IMR-90 (cell line): ENCODE measurements at regions not wholly inside any gene's neighbourhood (a gene's known extent, or its start where the extent isn't known, plus 50 kb on each side); places are given as distances from the start of the nearest gene placed in this dataset.

Experiments used
- ATAC-seq: fragments of 200-7000 bp; cut with Tn5 transposase; 2 replicates; pipeline ENCODE4 v1.9.1; 2020; ENCODE audit warnings: low read depth, mild to moderate bottlenecking, moderate library complexity
- BruUV-seq: library from RNA; stranded (reverse); fragments of 400-500 nt; replicated peaks from 2 replicates; lab custom pipeline; 2021; lab: Mats Ljungman, UMichigan
- CTCF ChIA-PET: fragments of 300-600 bp; formaldehyde crosslinking; extraction: SDS; loops from one replicate; lab custom pipeline; 2021; ENCODE audit warnings: antibody characterized with exemption; lab: Yijun Ruan, JAX
- POLR2A ChIA-PET: fragments of 300-600 bp; sonication (Branson Sonifier 250); formaldehyde crosslinking; loops from one replicate; lab custom pipeline; 2022; ENCODE audit warnings: antibody characterized with exemption; ENCODE audit not compliant: unreplicated experiment; lab: Charles Lee
- DNase-seq: peaks from one replicate; pipeline ENCODE4 v3.0.0; 2013
- H2AFZ ChIP-seq: replicated peaks from 2 replicates; pipeline ENCODE3; 2013; ENCODE audit warnings: low read length, mild to moderate bottlenecking; ENCODE audit not compliant: poor library complexity
- H2AK5ac ChIP-seq: 2 replicates; pipeline ENCODE4 v1.6.1; 2013; ENCODE audit warnings: low read depth, low read length, inconsistent platforms
- H2AK9ac ChIP-seq: replicated peaks from 2 replicates; pipeline ENCODE3; 2013; ENCODE audit warnings: mild to moderate bottlenecking, low read depth, low read length, moderate library complexity; ENCODE audit not compliant: poor library complexity
- H2BK120ac ChIP-seq: 2 replicates; pipeline ENCODE4 v1.6.1; 2013; ENCODE audit warnings: low read depth, low read length, inconsistent platforms
- H2BK15ac ChIP-seq: 3 replicates; pipeline ENCODE4 v1.6.1; 2013; ENCODE audit warnings: low read depth, low read length, inconsistent platforms
- H2BK20ac ChIP-seq: 2 replicates; pipeline ENCODE4 v1.6.1; 2013; ENCODE audit warnings: low read depth, mild to moderate bottlenecking, inconsistent platforms, low read length, moderate library complexity
- H2BK5ac ChIP-seq: 2 replicates; pipeline ENCODE4 v1.6.1; 2013; ENCODE audit warnings: mild to moderate bottlenecking, low read depth, low read length, inconsistent platforms; ENCODE audit not compliant: poor library complexity, severe bottlenecking
- H3K14ac ChIP-seq: replicated peaks from 2 replicates; pipeline ENCODE4 v1.6.1; 2013; ENCODE audit warnings: low read depth, low read length, inconsistent platforms
- H3K18ac ChIP-seq: 2 replicates; pipeline ENCODE4 v1.6.1; 2013; ENCODE audit warnings: low read depth, low read length, control low read depth
- H3K23ac ChIP-seq: 2 replicates; pipeline ENCODE4 v1.6.1; 2013; ENCODE audit warnings: low read depth, low read length, inconsistent platforms
- H3K27ac ChIP-seq: 2 replicates; pipeline ENCODE4 v1.5.1; 2013; ENCODE audit warnings: mild to moderate bottlenecking, control low read depth, low read length; ENCODE audit not compliant: insufficient read depth
- H3K27me3 ChIP-seq: 2 replicates; pipeline ENCODE4 v1.6.1; 2013; ENCODE audit warnings: low read length; ENCODE audit not compliant: control insufficient read depth, insufficient read depth
- H3K36me3 ChIP-seq: 2 replicates; pipeline ENCODE4 v1.6.1; 2013; ENCODE audit warnings: low read length, mixed read lengths; ENCODE audit not compliant: control insufficient read depth, insufficient read depth
- H3K4ac ChIP-seq: 2 replicates; pipeline ENCODE4 v1.6.1; 2013; ENCODE audit warnings: low read depth, low read length, inconsistent platforms
- H3K4me1 ChIP-seq: 2 replicates; pipeline ENCODE4 v1.6.1; 2013; ENCODE audit warnings: low read length, mixed read lengths; ENCODE audit not compliant: control insufficient read depth, insufficient read depth
- H3K4me2 ChIP-seq: 2 replicates; pipeline ENCODE4 v1.6.1; 2013; ENCODE audit warnings: low read depth, mild to moderate bottlenecking, control low read depth, low read length, moderate library complexity
- H3K4me3 ChIP-seq: 2 replicates; pipeline ENCODE4 v1.5.1; 2013; ENCODE audit warnings: low read depth, mild to moderate bottlenecking, control low read depth, low read length, moderate library complexity; ENCODE audit not compliant: insufficient read depth
- H3K56ac ChIP-seq: 2 replicates; pipeline ENCODE4 v1.6.1; 2013; ENCODE audit warnings: low read length, inconsistent platforms; ENCODE audit not compliant: insufficient read depth; ENCODE audit errors: extremely low read depth
- H3K79me1 ChIP-seq, 2 experiments: 2 replicates each; pipeline ENCODE4 v1.6.1; 2013; ENCODE audit warnings: low read length in 2 of 2, inconsistent platforms in 1 of 2, low read depth in 1 of 2
- H3K9ac ChIP-seq: 2 replicates; pipeline ENCODE4 v1.6.1; 2013; ENCODE audit warnings: low read depth, low read length, control low read depth
- H3K9me1 ChIP-seq: 2 replicates; pipeline ENCODE4 v1.6.1; 2013; ENCODE audit warnings: low read length, inconsistent platforms; ENCODE audit not compliant: insufficient read depth
- H3K9me3 ChIP-seq: 2 replicates; pipeline ENCODE4 v1.6.1; 2013; ENCODE audit warnings: low read length; ENCODE audit not compliant: control insufficient read depth, insufficient read depth
- H4K20me1 ChIP-seq: 2 replicates; pipeline ENCODE4 v1.6.1; 2013; ENCODE audit warnings: low read length, inconsistent platforms; ENCODE audit not compliant: insufficient read depth
- H4K5ac ChIP-seq: 2 replicates; pipeline ENCODE4 v1.6.1; 2013; ENCODE audit warnings: mild to moderate bottlenecking, low read depth, low read length, control low read depth
- H4K8ac ChIP-seq, 2 experiments: 2 replicates each; pipeline ENCODE4 v1.6.1; 2013; ENCODE audit warnings: low read depth in 2 of 2, low read length in 2 of 2, control low read depth in 1 of 2, inconsistent platforms in 1 of 2
- H4K91ac ChIP-seq: 2 replicates; pipeline ENCODE4 v1.6.1; 2013; ENCODE audit warnings: low read depth, low read length, inconsistent platforms; ENCODE audit not compliant: insufficient read depth
- BHLHE40 ChIP-seq: fragments of 150-350 bp; IDR thresholded peaks from 2 replicates; pipeline ENCODE4 v1.6.1; 2016; ENCODE audit warnings: mild to moderate bottlenecking, low read depth, low read length
- CEBPB ChIP-seq: IDR thresholded peaks from 2 replicates; pipeline ENCODE4 v1.6.1; 2012; ENCODE audit warnings: low read depth, low read length, improper control_type of control experiment
- CHD1 ChIP-seq: IDR thresholded peaks from 2 replicates; pipeline ENCODE4 v1.6.1; 2012; ENCODE audit warnings: low read depth, low read length, improper control_type of control experiment
- ELK1 ChIP-seq: fragments of 150-350 bp; IDR thresholded peaks from 2 replicates; pipeline ENCODE4 v1.6.1; 2016; ENCODE audit warnings: low read depth, mild to moderate bottlenecking, low read length, moderate library complexity, borderline replicate concordance
- FOS ChIP-seq: fragments of 150-350 bp; IDR thresholded peaks from 2 replicates; pipeline ENCODE4 v1.6.1; 2016; ENCODE audit warnings: low read depth, low read length
- MAFK ChIP-seq: IDR thresholded peaks from 2 replicates; pipeline ENCODE4 v1.6.1; 2012; ENCODE audit warnings: low read depth, low read length, improper control_type of control experiment
- MAZ ChIP-seq: IDR thresholded peaks from 2 replicates; pipeline ENCODE4 v1.6.1; 2012; ENCODE audit warnings: low read depth, mild to moderate bottlenecking, low read length, improper control_type of control experiment, moderate library complexity, borderline replicate concordance
- MXI1 ChIP-seq: IDR thresholded peaks from 2 replicates; pipeline ENCODE4 v1.6.1; 2012; ENCODE audit warnings: low read depth, mild to moderate bottlenecking, low read length, moderate library complexity, borderline replicate concordance
- NFE2L2 ChIP-seq: fragments of 150-350 bp; IDR thresholded peaks from 2 replicates; pipeline ENCODE4 v1.6.1; 2016; ENCODE audit warnings: low read depth, mild to moderate bottlenecking, low read length
- POLR2A ChIP-seq: IDR thresholded peaks from 2 replicates; pipeline ENCODE4 v1.6.1; 2012; ENCODE audit warnings: mild to moderate bottlenecking, low read depth, low read length
- RAD21 ChIP-seq: IDR thresholded peaks from 2 replicates; pipeline ENCODE4 v1.6.1; 2012; ENCODE audit warnings: low read length, improper control_type of control experiment
- RCOR1 ChIP-seq: IDR thresholded peaks from 2 replicates; pipeline ENCODE4 v1.6.1; 2012; ENCODE audit warnings: mild to moderate bottlenecking, low read length, improper control_type of control experiment; ENCODE audit not compliant: insufficient replicate concordance
- RFX5 ChIP-seq: IDR thresholded peaks from 2 replicates; pipeline ENCODE4 v1.8.0; 2012; ENCODE audit warnings: low read depth, mild to moderate bottlenecking, low read length, moderate library complexity
- SMC3 ChIP-seq: fragments of 150-350 bp; IDR thresholded peaks from 2 replicates; pipeline ENCODE4 v1.6.1; 2016; ENCODE audit warnings: low read depth, mild to moderate bottlenecking, antibody characterized with exemption, low read length, moderate library complexity
- USF2 ChIP-seq: fragments of 150-350 bp; IDR thresholded peaks from 2 replicates; pipeline ENCODE4 v1.6.1; 2017; ENCODE audit warnings: mild to moderate bottlenecking, antibody characterized with exemption, low read length, low read depth
- WGBS, 2 experiments: methylation state at CpG; one replicate each; pipeline versions ENCODE4 v1.1.5 to v1.1.7; 2013; ENCODE audit warnings: missing lambda C conversion rate in 2 of 2; ENCODE audit not compliant: insufficient read length in 1 of 2; ENCODE audit errors: extremely low coverage in 2 of 2; 5-methylcytosine and 5-hydroxymethylcytosine counted together
- dilution Hi-C: fragments of 300-500 bp; cut with HindIII; formaldehyde crosslinking; loops from one replicate; pipeline ENCODE4 v1.14.3; 2018; ENCODE audit warnings: low sequenced_read_pairs; ENCODE audit not compliant: unreplicated experiment
- in situ Hi-C: fragments of 300-500 bp; cut with MboI; formaldehyde crosslinking; loops from 3 replicates; pipeline ENCODE4 v1.14.3; 2019; ENCODE audit warnings: low sequenced_read_pairs, inconsistent platforms, mixed read lengths
- intact Hi-C: fragments of 100-400 bp; cut with micrococcal nuclease; formaldehyde crosslinking; loops from 2 replicates; pipeline ENCODE4 v1.10.0; 2022
- TF ChIP-seq, protein P1 (sequence below): conservative IDR thresholded peaks from 2 replicates; pipeline ENCODE4 v1.5.1; 2012; ENCODE audit warnings: mild to moderate bottlenecking, low read depth, low read length, improper control_type of control experiment

- no peak overlapping the region for H2BK5ac ChIP-seq
- H2AK5ac ChIP-seq = no peak overlapping the region
- H2BK15ac ChIP-seq = no peak overlapping the region
- TF ChIP-seq MXI1 (no peak), POLR2A (no peak), FOS (no peak), RFX5 (no peak), CEBPB (no peak), MAZ (no peak), ELK1 (no peak), SMC3 (no peak), BHLHE40 (no peak), USF2 (no peak), RAD21 (no peak), NFE2L2 (no peak), CHD1 (no peak), MAFK (no peak), RCOR1 (no peak)
- TF ChIP-seq, protein P1, sequence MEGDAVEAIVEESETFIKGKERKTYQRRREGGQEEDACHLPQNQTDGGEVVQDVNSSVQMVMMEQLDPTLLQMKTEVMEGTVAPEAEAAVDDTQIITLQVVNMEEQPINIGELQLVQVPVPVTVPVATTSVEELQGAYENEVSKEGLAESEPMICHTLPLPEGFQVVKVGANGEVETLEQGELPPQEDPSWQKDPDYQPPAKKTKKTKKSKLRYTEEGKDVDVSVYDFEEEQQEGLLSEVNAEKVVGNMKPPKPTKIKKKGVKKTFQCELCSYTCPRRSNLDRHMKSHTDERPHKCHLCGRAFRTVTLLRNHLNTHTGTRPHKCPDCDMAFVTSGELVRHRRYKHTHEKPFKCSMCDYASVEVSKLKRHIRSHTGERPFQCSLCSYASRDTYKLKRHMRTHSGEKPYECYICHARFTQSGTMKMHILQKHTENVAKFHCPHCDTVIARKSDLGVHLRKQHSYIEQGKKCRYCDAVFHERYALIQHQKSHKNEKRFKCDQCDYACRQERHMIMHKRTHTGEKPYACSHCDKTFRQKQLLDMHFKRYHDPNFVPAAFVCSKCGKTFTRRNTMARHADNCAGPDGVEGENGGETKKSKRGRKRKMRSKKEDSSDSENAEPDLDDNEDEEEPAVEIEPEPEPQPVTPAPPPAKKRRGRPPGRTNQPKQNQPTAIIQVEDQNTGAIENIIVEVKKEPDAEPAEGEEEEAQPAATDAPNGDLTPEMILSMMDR = no peak
- H3K27ac ChIP-seq = no peak overlapping the region
- no peak overlapping the region for H3K4me3 ChIP-seq
- H4K8ac ChIP-seq = no peak overlapping the region
- H3K9ac ChIP-seq = no peak overlapping the region
- dilution Hi-C loops (no loop called here), intact Hi-C loops (no loop called here), in situ Hi-C loops (no loop called here)
- no peak overlapping the region for H2AK9ac ChIP-seq
- no peak overlapping the region for H4K5ac ChIP-seq
- ChIA-PET CTCF (no interaction called here), POLR2A (no interaction called here)
- no peak overlapping the region for H4K91ac ChIP-seq
- no peak overlapping the region for H3K4me2 ChIP-seq
- H4K20me1 ChIP-seq = no peaks in the 10 kb centered on the region
- no peaks in the 10 kb centered on the region for H3K9me3 ChIP-seq
- H3K4ac ChIP-seq = no peak overlapping the region
- ATAC-seq (no peak), DNase-seq (no peak)
- no peaks in the 10 kb centered on the region for H3K27me3 ChIP-seq
- no peak overlapping the region for H3K18ac ChIP-seq
- H3K56ac ChIP-seq = no peak overlapping the region
- BruUV-seq = no TSS peak
- no peaks in the 10 kb centered on the region for H3K4me1 ChIP-seq
- H2BK20ac ChIP-seq = no peak overlapping the region
- no peaks in the 10 kb centered on the region for H3K9me1 ChIP-seq
- no peaks in the 10 kb centered on the region for H3K36me3 ChIP-seq
- WGBS, 2 experiments = no CpG with 5 or more reads among the region's 6 CpGs
- H3K79me1 ChIP-seq = no peaks in the 10 kb centered on the region
- H3K23ac ChIP-seq = no peak overlapping the region
- no peak overlapping the region for H2BK120ac ChIP-seq
- H3K14ac ChIP-seq = no peak overlapping the region
- no peak overlapping the region for H2AFZ ChIP-seq
These were observed 142.7 kb upstream of the GNAO1 start for GRCh38 chr16:56048425-56049105.
